Cardiac septum (tissue), 1 donor: ENCODE measurements at regions not wholly inside any gene's neighbourhood (a gene's known extent, or its start where the extent isn't known, plus 50 kb on each side); places are given as distances from the start of the nearest gene placed in this dataset.

ENCODE experiments used
- DNase-seq: peaks from one replicate; pipeline ENCODE4 v3.0.0-alpha.2; 2020; ENCODE audit warnings: low spot score
- intact Hi-C: fragments of 100-400 bp; cut with DNase I; formaldehyde crosslinking; loops from one replicate; pipeline ENCODE4 v1.14.0; 2022
- donor health status: DM: no; HTN: no; CAD: no.

- no peak for DNase-seq
- intact Hi-C loops = no loop called here
Measured at GRCh38 chr12:92546259-92546634, 156.5 kb upstream of the PLEKHG7 start.

GRCh38 chr12:92544322-92544721, 158.5 kb upstream of the PLEKHG7 start:
- DNase-seq = no peak
- intact Hi-C loops = no loop called here

GRCh38 chr12:92543840-92544239, 158.9 kb upstream of the PLEKHG7 start:
- no peak for DNase-seq
- intact Hi-C loops = no loop called here

- no peak for DNase-seq
- intact Hi-C loops = no loop called here
Measured at GRCh38 chr12:92543359-92543758, 159.4 kb upstream of the PLEKHG7 start.

GRCh38 chr12:92541731-92542130, 161.1 kb upstream of the PLEKHG7 start:
- intact Hi-C loops = no loop called here
- no peak for DNase-seq

- DNase-seq = no peak
- intact Hi-C loops = no loop called here
Measured at GRCh38 chr12:92540782-92541423, 161.9 kb upstream of the PLEKHG7 start.

- no peak for DNase-seq
- intact Hi-C loops = no loop called here
Measured at GRCh38 chr12:92539976-92540781, 162.6 kb upstream of the PLEKHG7 start.

GRCh38 chr12:92539110-92539749, 163.6 kb upstream of the PLEKHG7 start:
- DNase-seq = no peak

GRCh38 chr12:92537290-92537960, 165.4 kb upstream of the PLEKHG7 start:
- intact Hi-C loops = no loop called here
- DNase-seq = no peak

More at GRCh38 chr12:92539110-92539749, 163.6 kb upstream of the PLEKHG7 start:
- intact Hi-C loops = no loop called here

- no peak for DNase-seq
- intact Hi-C loops = no loop called here
Measured at GRCh38 chr12:92535961-92536360, 166.8 kb upstream of the PLEKHG7 start.

- intact Hi-C loops = no loop called here
- DNase-seq = no peak
Measured at GRCh38 chr12:92533280-92533890, 169.4 kb upstream of the PLEKHG7 start.

GRCh38 chr12:92530706-92531105, 172.1 kb upstream of the PLEKHG7 start:
- intact Hi-C loops = no loop called here
- no peak for DNase-seq

- no peak for DNase-seq
- intact Hi-C loops = no loop called here
Measured at GRCh38 chr12:92529944-92530343, 172.8 kb upstream of the PLEKHG7 start.

GRCh38 chr12:92528586-92528985, 174.2 kb upstream of the PLEKHG7 start:
- intact Hi-C loops = no loop called here
- DNase-seq = no peak

GRCh38 chr12:92528097-92528496, 174.7 kb upstream of the PLEKHG7 start:
- no peak for DNase-seq
- intact Hi-C loops = no loop called here

- intact Hi-C loops = no loop called here
- DNase-seq = no peak
Measured at GRCh38 chr12:92524489-92524888, 178.3 kb upstream of the PLEKHG7 start.

GRCh38 chr12:92520511-92520910, 182.3 kb upstream of the PLEKHG7 start:
- DNase-seq = no peak
- intact Hi-C loops = no loop called here

- intact Hi-C loops = no loop called here
- no peak for DNase-seq
Measured at GRCh38 chr12:92519284-92519683, 183.5 kb upstream of the PLEKHG7 start.

- intact Hi-C loops = no loop called here
- no peak for DNase-seq
Measured at GRCh38 chr12:92518071-92518470, 184.7 kb upstream of the PLEKHG7 start.

GRCh38 chr12:92516277-92516600, 186.6 kb upstream of the PLEKHG7 start:
- intact Hi-C loops = no loop called here
- DNase-seq = no peak
